ENCODE measurements at regions not wholly inside any gene's neighbourhood (a gene's known extent, or its start where the extent isn't known, plus 50 kb on each side); places are given as distances from the start of the nearest gene placed in this dataset.

- Histone ChIP-seq H3K9ac (ENCODE audit: low read length) (no peak overlapping the region), H3K4me1 (ENCODE audit: insufficient read depth, low read length) (no peaks in the 10 kb centered on the region), H3K27ac (ENCODE audit: low read depth, low read length) (no peak overlapping the region), H3K9me3 (ENCODE audit: low read length) (no peaks in the 10 kb centered on the region), H3K27me3 (ENCODE audit: control insufficient read depth in 1 of 2, insufficient read depth in 2 of 2, low read length in 2 of 2) (no peaks in the 10 kb centered on the region), H3K36me3 (ENCODE audit: insufficient read depth, low read length) (no peaks in the 10 kb centered on the region), H3K4me3 (ENCODE audit: low read depth in 1 of 2, low read length in 2 of 2) (no peak overlapping the region)
Observed at GRCh38 chr13:80965097-80965496, 624.2 kb upstream of the SPRY2 start.

- H3K27me3 ChIP-seq (ENCODE audit: control insufficient read depth in 1 of 2, insufficient read depth in 2 of 2, low read length in 2 of 2), result no peaks in the 10 kb centered on the region
- no peaks in the 10 kb centered on the region for H3K9me3 ChIP-seq (ENCODE audit: low read length)
- H3K27ac ChIP-seq (ENCODE audit: low read depth, low read length), result no peak overlapping the region
- H3K36me3 ChIP-seq (ENCODE audit: insufficient read depth, low read length), result no peaks in the 10 kb centered on the region
- no peak overlapping the region for H3K4me3 ChIP-seq (ENCODE audit: low read depth in 1 of 2, low read length in 2 of 2)
- no peaks in the 10 kb centered on the region for H3K4me1 ChIP-seq (ENCODE audit: insufficient read depth, low read length)
- no peak overlapping the region for H3K9ac ChIP-seq (ENCODE audit: low read length)
Observed at GRCh38 chr13:80962855-80963254, 621.9 kb upstream of the SPRY2 start.

GRCh38 chr13:80962173-80962572 lies 621.2 kb upstream of the SPRY2 start:
- Histone ChIP-seq H3K9ac (ENCODE audit: low read length) (no peak overlapping the region), H3K27ac (ENCODE audit: low read depth, low read length) (no peak overlapping the region), H3K9me3 (ENCODE audit: low read length) (no peaks in the 10 kb centered on the region), H3K4me3 (ENCODE audit: low read depth in 1 of 2, low read length in 2 of 2) (no peak overlapping the region), H3K27me3 (ENCODE audit: control insufficient read depth in 1 of 2, insufficient read depth in 2 of 2, low read length in 2 of 2) (no peaks in the 10 kb centered on the region), H3K4me1 (ENCODE audit: insufficient read depth, low read length) (no peaks in the 10 kb centered on the region), H3K36me3 (ENCODE audit: insufficient read depth, low read length) (no peaks in the 10 kb centered on the region)

GRCh38 chr13:80957019-80957655 lies 616.2 kb upstream of the SPRY2 start:
- no peaks in the 10 kb centered on the region for H3K9me3 ChIP-seq (ENCODE audit: low read length)
- no peaks in the 10 kb centered on the region for H3K4me1 ChIP-seq (ENCODE audit: insufficient read depth, low read length)
- no peak overlapping the region for H3K27ac ChIP-seq (ENCODE audit: low read depth, low read length)
- no peaks in the 10 kb centered on the region for H3K27me3 ChIP-seq (ENCODE audit: control insufficient read depth in 1 of 2, insufficient read depth in 2 of 2, low read length in 2 of 2)
- H3K4me3 ChIP-seq (ENCODE audit: low read depth in 1 of 2, low read length in 2 of 2), result no peak overlapping the region
- no peaks in the 10 kb centered on the region for H3K36me3 ChIP-seq (ENCODE audit: insufficient read depth, low read length)
- H3K9ac ChIP-seq (ENCODE audit: low read length), result no peak overlapping the region

- Histone ChIP-seq H3K9me3 (ENCODE audit: low read length) (no peaks in the 10 kb centered on the region), H3K9ac (ENCODE audit: low read length) (no peak overlapping the region), H3K4me1 (ENCODE audit: insufficient read depth, low read length) (no peaks in the 10 kb centered on the region), H3K27me3 (ENCODE audit: control insufficient read depth in 1 of 2, insufficient read depth in 2 of 2, low read length in 2 of 2) (no peaks in the 10 kb centered on the region), H3K36me3 (ENCODE audit: insufficient read depth, low read length) (no peaks in the 10 kb centered on the region), H3K4me3 (ENCODE audit: low read depth in 1 of 2, low read length in 2 of 2) (no peak overlapping the region), H3K27ac (ENCODE audit: low read depth, low read length) (no peak overlapping the region)
Observed at GRCh38 chr13:80955501-80955900, 614.6 kb upstream of the SPRY2 start.

- Histone ChIP-seq H3K9me3 (ENCODE audit: low read length) (no peaks in the 10 kb centered on the region), H3K36me3 (ENCODE audit: insufficient read depth, low read length) (no peaks in the 10 kb centered on the region), H3K27me3 (ENCODE audit: control insufficient read depth in 1 of 2, insufficient read depth in 2 of 2, low read length in 2 of 2) (no peaks in the 10 kb centered on the region), H3K4me1 (ENCODE audit: insufficient read depth, low read length) (no peaks in the 10 kb centered on the region), H3K4me3 (ENCODE audit: low read depth in 1 of 2, low read length in 2 of 2) (no peak overlapping the region), H3K27ac (ENCODE audit: low read depth, low read length) (no peak overlapping the region), H3K9ac (ENCODE audit: low read length) (no peak overlapping the region)
Observed at GRCh38 chr13:80952158-80952557, 611.2 kb upstream of the SPRY2 start.

GRCh38 chr13:80946008-80946802 lies 605.3 kb upstream of the SPRY2 start:
- Histone ChIP-seq H3K9me3 (ENCODE audit: low read length) (no peaks in the 10 kb centered on the region), H3K4me1 (ENCODE audit: insufficient read depth, low read length) (no peaks in the 10 kb centered on the region), H3K27me3 (ENCODE audit: control insufficient read depth in 1 of 2, insufficient read depth in 2 of 2, low read length in 2 of 2) (no peaks in the 10 kb centered on the region), H3K9ac (ENCODE audit: low read length) (no peak overlapping the region), H3K36me3 (ENCODE audit: insufficient read depth, low read length) (no peaks in the 10 kb centered on the region), H3K4me3 (ENCODE audit: low read depth in 1 of 2, low read length in 2 of 2) (no peak overlapping the region), H3K27ac (ENCODE audit: low read depth, low read length) (no peak overlapping the region)

GRCh38 chr13:80945328-80945727 lies 604.4 kb upstream of the SPRY2 start:
- no peak overlapping the region for H3K4me3 ChIP-seq (ENCODE audit: low read depth in 1 of 2, low read length in 2 of 2)
- H3K27ac ChIP-seq (ENCODE audit: low read depth, low read length), result no peak overlapping the region
- H3K4me1 ChIP-seq (ENCODE audit: insufficient read depth, low read length), result no peaks in the 10 kb centered on the region
- no peaks in the 10 kb centered on the region for H3K36me3 ChIP-seq (ENCODE audit: insufficient read depth, low read length)
- H3K9me3 ChIP-seq (ENCODE audit: low read length), result no peaks in the 10 kb centered on the region
- H3K9ac ChIP-seq (ENCODE audit: low read length), result no peak overlapping the region
- no peaks in the 10 kb centered on the region for H3K27me3 ChIP-seq (ENCODE audit: control insufficient read depth in 1 of 2, insufficient read depth in 2 of 2, low read length in 2 of 2)

GRCh38 chr13:80939581-80939980 lies 598.7 kb upstream of the SPRY2 start:
- H3K4me3 ChIP-seq (ENCODE audit: low read depth in 1 of 2, low read length in 2 of 2), result no peak overlapping the region
- no peaks in the 10 kb centered on the region for H3K27me3 ChIP-seq (ENCODE audit: control insufficient read depth in 1 of 2, insufficient read depth in 2 of 2, low read length in 2 of 2)
- H3K27ac ChIP-seq (ENCODE audit: low read depth, low read length), result no peak overlapping the region
- no peaks in the 10 kb centered on the region for H3K9me3 ChIP-seq (ENCODE audit: low read length)
- no peaks in the 10 kb centered on the region for H3K36me3 ChIP-seq (ENCODE audit: insufficient read depth, low read length)
- no peaks in the 10 kb centered on the region for H3K4me1 ChIP-seq (ENCODE audit: insufficient read depth, low read length)
- no peak overlapping the region for H3K9ac ChIP-seq (ENCODE audit: low read length)

GRCh38 chr13:80931766-80932165 lies 590.8 kb upstream of the SPRY2 start:
- H3K4me1 ChIP-seq (ENCODE audit: insufficient read depth, low read length), result no peaks in the 10 kb centered on the region
- no peaks in the 10 kb centered on the region for H3K36me3 ChIP-seq (ENCODE audit: insufficient read depth, low read length)
- H3K9ac ChIP-seq (ENCODE audit: low read length), result no peak overlapping the region
- no peak overlapping the region for H3K27ac ChIP-seq (ENCODE audit: low read depth, low read length)
- H3K9me3 ChIP-seq (ENCODE audit: low read length), result no peaks in the 10 kb centered on the region
- no peak overlapping the region for H3K4me3 ChIP-seq (ENCODE audit: low read depth in 1 of 2, low read length in 2 of 2)
- no peaks in the 10 kb centered on the region for H3K27me3 ChIP-seq (ENCODE audit: control insufficient read depth in 1 of 2, insufficient read depth in 2 of 2, low read length in 2 of 2)

GRCh38 chr13:80931118-80931517 lies 590.2 kb upstream of the SPRY2 start:
- Histone ChIP-seq H3K9me3 (ENCODE audit: low read length) (no peaks in the 10 kb centered on the region), H3K27me3 (ENCODE audit: control insufficient read depth in 1 of 2, insufficient read depth in 2 of 2, low read length in 2 of 2) (no peaks in the 10 kb centered on the region), H3K9ac (ENCODE audit: low read length) (no peak overlapping the region), H3K4me3 (ENCODE audit: low read depth in 1 of 2, low read length in 2 of 2) (no peak overlapping the region), H3K27ac (ENCODE audit: low read depth, low read length) (no peak overlapping the region), H3K4me1 (ENCODE audit: insufficient read depth, low read length) (no peaks in the 10 kb centered on the region), H3K36me3 (ENCODE audit: insufficient read depth, low read length) (no peaks in the 10 kb centered on the region)

GRCh38 chr13:80928241-80928640 lies 587.3 kb upstream of the SPRY2 start:
- no peaks in the 10 kb centered on the region for H3K27me3 ChIP-seq (ENCODE audit: control insufficient read depth in 1 of 2, insufficient read depth in 2 of 2, low read length in 2 of 2)
- no peaks in the 10 kb centered on the region for H3K36me3 ChIP-seq (ENCODE audit: insufficient read depth, low read length)
- H3K4me3 ChIP-seq (ENCODE audit: low read depth in 1 of 2, low read length in 2 of 2), result no peak overlapping the region
- H3K9ac ChIP-seq (ENCODE audit: low read length), result no peak overlapping the region
- H3K27ac ChIP-seq (ENCODE audit: low read depth, low read length), result no peak overlapping the region
- no peaks in the 10 kb centered on the region for H3K9me3 ChIP-seq (ENCODE audit: low read length)
- no peaks in the 10 kb centered on the region for H3K4me1 ChIP-seq (ENCODE audit: insufficient read depth, low read length)

Data from muscle layer of colon (tissue), 2 donors.